Activated naive CD4-positive, alpha-beta T cell (primary cell): ENCODE measurements at regions not wholly inside any gene's neighbourhood (a gene's known extent, or its start where the extent isn't known, plus 50 kb on each side); places are given as distances from the start of the nearest gene placed in this dataset.
"Not testable (repeated sequence)": the region's sequence is repeated elsewhere in the genome, so short reads cannot be mapped to it uniquely, and the experiment has no call there.

Experiments
- DNase-seq, 4 experiments: peaks; one replicate each; lab custom pipeline; 2025; lab: John Stamatoyannopoulos, UW

GRCh38 chrY:21034151-21035061 lies 278.5 kb downstream of the RPS4Y2 start:
- DNase-seq, result no peak

GRCh38 chrY:21037398-21037797 lies 281.5 kb downstream of the RPS4Y2 start:
- DNase-seq, result not testable (repeated sequence)

- no peak for DNase-seq
Measured at GRCh38 chrY:21039811-21040210, 283.9 kb downstream of the RPS4Y2 start.

- DNase-seq, result not testable (repeated sequence)
Measured at GRCh38 chrY:21040711-21041110, 284.8 kb downstream of the RPS4Y2 start.

GRCh38 chrY:21073079-21073478 lies 317.2 kb downstream of the RPS4Y2 start:
- no peak for DNase-seq

- no peak for DNase-seq
Measured at GRCh38 chrY:21073641-21074260, 317.8 kb downstream of the RPS4Y2 start.

GRCh38 chrY:21075658-21076057 lies 319.8 kb downstream of the RPS4Y2 start:
- DNase-seq, result no peak

GRCh38 chrY:21079670-21080069 lies 323.8 kb downstream of the RPS4Y2 start:
- no peak for DNase-seq

- no peak for DNase-seq
Measured at GRCh38 chrY:21081640-21082611, 326.0 kb downstream of the RPS4Y2 start.

- no peak for DNase-seq
Measured at GRCh38 chrY:21082639-21083038, 326.7 kb downstream of the RPS4Y2 start.

- DNase-seq, result no peak
Measured at GRCh38 chrY:21091909-21092308, 336.0 kb downstream of the RPS4Y2 start.

GRCh38 chrY:21102507-21102906 lies 346.6 kb downstream of the RPS4Y2 start:
- no peak for DNase-seq

GRCh38 chrY:21103885-21104284 lies 348.0 kb downstream of the RPS4Y2 start:
- DNase-seq, result no peak

GRCh38 chrY:21105529-21105928 lies 349.6 kb downstream of the RPS4Y2 start:
- no peak for DNase-seq

GRCh38 chrY:21111313-21111712 lies 355.4 kb downstream of the RPS4Y2 start:
- DNase-seq, result no peak

- no peak for DNase-seq
Measured at GRCh38 chrY:21121065-21121464, 365.2 kb downstream of the RPS4Y2 start.

- no peak for DNase-seq
Measured at GRCh38 chrY:21135591-21135990, 375.5 kb upstream of the RBMY1B start.

- no peak for DNase-seq
Measured at GRCh38 chrY:21138056-21138758, 372.9 kb upstream of the RBMY1B start.

- DNase-seq, result no peak
Measured at GRCh38 chrY:21146331-21146730, 364.8 kb upstream of the RBMY1B start.

- no peak for DNase-seq
Measured at GRCh38 chrY:21149971-21150370, 361.2 kb upstream of the RBMY1B start.

- DNase-seq, result no peak
Measured at GRCh38 chrY:21169821-21170220, 341.3 kb upstream of the RBMY1B start.
